HTR-8/SVneo (cell line): ENCODE measurements at regions not wholly inside any gene's neighbourhood (a gene's known extent, or its start where the extent isn't known, plus 50 kb on each side); places are given as distances from the start of the nearest gene placed in this dataset.
"Not testable (repeated sequence)": the region's sequence is repeated elsewhere in the genome, so short reads cannot be mapped to it uniquely, and the experiment has no call there.

Experiments
- DNase-seq: peaks from one replicate; pipeline ENCODE4 v3.0.0; 2011; ENCODE audit warnings: low spot score, mixed read lengths; ENCODE audit not compliant: insufficient read length
- FAIRE-seq: peaks from 2 replicates; lab custom pipeline; 2011; peaks lifted over from hg19 to GRCh38; lab: Jason Lieb, UNC

DNA sequence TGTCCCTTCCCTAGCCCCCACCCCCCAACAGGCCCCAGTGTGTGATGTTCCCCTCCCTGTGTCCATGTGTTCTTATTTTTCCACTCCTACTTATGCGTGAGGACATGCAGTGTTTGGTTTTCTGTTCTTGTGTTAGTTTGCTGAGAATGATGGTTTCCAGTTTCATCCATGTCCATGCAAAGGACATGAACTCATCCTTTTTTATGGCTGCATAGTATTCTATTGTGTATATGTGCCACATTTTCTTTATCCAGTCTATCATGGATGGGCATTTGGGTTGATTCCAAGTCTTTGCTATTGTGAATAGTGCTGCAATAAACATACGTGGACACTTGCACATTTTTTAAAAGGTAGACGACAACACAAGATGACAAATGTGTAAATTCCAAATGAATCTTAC is 192.5 kb upstream of the SAMSN1 start:
- not testable (repeated sequence) for DNase-seq, FAIRE-seq

DNA sequence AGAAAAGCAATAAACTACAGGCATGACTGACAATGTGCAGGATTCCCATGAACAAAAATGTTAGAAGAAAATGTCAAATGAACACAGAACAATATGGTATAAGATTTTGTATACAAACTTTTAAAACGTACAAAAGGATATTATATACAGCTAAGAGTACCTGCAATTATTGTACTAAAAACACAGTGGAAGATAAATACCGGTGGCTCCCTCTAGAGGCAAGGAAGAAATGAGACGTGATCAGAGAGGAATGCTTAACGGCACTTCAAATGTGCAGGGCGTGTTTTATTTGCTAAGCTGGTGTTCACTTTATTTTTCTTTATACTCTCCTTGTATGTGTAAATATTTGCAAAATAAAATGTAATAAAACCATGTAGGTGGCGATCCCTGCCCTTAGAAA is 191.8 kb upstream of the SAMSN1 start:
- DNase-seq = peak; percentile 4
- FAIRE-seq = no peak

GRCh38 chr21:14737284-14737691 is 191.2 kb upstream of the SAMSN1 start:
- DNase-seq (no peak), FAIRE-seq (no peak)

- DNase-seq (no peak), FAIRE-seq (no peak)
Observed at GRCh38 chr21:14736672-14737071, 190.6 kb upstream of the SAMSN1 start.

DNA sequence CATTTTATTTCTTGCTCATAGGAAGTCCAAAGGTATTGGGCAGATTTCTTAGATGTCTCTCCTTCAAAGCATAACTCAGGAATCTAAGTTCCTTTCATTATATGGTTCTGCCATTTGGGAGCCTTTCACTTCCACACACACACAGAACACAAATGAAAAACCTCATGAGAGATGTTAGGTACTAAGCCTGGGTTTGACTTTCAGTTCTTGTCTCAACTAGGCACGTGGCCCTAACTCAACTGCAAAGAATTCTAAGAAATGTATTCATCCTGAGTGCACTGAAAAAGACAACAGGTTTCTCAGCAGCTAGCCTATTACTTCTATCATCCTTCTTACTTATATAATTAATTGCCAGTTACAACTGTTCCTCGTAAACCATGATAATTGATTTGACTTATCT is 190.0 kb upstream of the SAMSN1 start:
- FAIRE-seq = no peak
- no peak for DNase-seq

- DNase-seq (no peak), FAIRE-seq (no peak)
Observed at GRCh38 chr21:14734833-14735232, 188.7 kb upstream of the SAMSN1 start.

GRCh38 chr21:14734191-14734590 is 188.1 kb upstream of the SAMSN1 start:
- DNase-seq (no peak), FAIRE-seq (no peak)

DNA sequence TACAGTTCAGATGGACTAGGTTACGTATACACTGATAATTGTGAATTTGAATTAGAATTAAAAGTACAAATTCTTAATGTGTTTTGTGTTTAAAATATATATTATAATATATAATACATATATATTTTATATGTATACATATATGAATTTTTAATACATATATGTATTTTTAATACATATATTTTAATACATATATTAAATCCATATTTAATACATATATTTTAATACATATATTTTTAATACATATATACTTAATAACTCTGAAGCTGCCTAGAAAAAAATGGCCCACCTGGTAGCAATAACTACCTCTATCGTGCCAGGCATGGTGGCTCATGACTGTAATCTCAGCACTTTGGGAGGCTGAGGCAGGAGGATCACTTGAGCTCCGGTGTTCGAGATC is 179.1 kb upstream of the SAMSN1 start:
- no peak for DNase-seq
- FAIRE-seq = no peak

GRCh38 chr21:14722841-14723483 is 176.8 kb upstream of the SAMSN1 start:
- FAIRE-seq (no peak), DNase-seq (no peak)

DNA sequence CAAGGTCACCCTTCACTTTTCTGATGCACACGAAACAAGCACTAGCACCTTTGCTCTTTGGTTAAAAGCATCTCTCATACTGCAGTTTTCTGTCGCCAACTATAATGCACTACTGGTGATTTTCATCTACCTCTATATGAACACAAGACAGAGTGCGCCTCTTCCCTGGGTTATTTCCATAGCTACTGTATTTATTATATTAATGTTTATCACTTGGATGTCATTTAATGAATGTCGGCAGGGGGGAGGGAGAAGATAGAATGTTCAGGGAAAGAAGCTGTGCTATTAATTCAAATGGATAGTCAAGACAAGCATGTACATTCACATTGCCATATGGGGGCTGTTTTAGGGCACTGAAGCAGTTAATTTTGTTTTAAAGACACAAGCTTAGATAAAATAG is 174.1 kb upstream of the SAMSN1 start:
- FAIRE-seq = no peak
- DNase-seq = no peak

DNA sequence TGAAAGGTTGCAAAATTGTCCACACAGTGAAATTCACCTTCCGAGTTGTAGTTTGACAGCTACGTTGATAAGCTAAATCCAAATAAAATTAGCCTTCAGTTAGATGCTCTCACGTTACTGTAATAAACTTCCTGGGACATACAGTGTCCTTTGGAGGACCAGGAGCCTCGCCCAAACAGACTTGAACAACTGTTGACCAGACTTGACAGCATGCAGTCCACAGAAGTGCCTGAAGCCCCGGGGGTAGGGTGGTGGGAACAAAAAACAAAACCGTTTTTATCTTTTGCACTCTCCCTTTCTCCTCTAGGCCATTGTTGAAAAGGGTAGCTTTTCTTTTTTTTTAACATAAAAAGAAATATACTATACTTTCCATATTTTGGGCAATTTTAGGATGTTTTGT is 172.8 kb upstream of the SAMSN1 start:
- FAIRE-seq (no peak), DNase-seq (no peak)

DNA sequence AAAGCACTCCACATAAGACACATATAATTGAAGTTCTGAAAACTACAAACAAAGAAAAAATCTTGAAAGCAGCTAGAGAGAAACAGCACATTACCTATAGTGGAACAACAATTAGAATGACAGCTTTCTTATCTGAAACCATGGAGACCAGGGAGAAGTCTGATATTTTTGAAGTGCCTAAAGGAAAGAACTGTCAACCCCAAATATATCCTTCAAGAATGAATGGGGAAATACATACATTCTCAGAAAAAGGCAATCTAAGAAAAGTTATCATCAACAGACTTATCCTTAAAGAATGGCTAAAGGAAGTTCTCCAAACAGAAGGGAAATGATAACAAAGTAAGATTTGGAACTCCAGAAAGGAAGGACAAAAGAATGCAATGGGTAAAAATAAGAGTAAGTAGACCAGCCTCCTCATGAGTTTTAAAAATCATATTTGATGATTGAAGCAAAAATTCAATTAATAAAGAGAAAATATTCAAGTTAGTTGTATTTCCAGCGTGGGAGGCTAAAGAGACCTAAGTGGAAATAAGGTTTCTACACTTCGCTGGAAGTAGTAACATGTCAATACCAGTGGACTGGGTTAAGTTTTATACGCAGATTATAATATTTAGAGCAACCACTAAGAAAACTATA is 170.8 kb upstream of the SAMSN1 start:
- FAIRE-seq (no peak), DNase-seq (no peak)

GRCh38 chr21:14713109-14713508 is 167.0 kb upstream of the SAMSN1 start:
- no peak for DNase-seq
- FAIRE-seq = no peak

DNA sequence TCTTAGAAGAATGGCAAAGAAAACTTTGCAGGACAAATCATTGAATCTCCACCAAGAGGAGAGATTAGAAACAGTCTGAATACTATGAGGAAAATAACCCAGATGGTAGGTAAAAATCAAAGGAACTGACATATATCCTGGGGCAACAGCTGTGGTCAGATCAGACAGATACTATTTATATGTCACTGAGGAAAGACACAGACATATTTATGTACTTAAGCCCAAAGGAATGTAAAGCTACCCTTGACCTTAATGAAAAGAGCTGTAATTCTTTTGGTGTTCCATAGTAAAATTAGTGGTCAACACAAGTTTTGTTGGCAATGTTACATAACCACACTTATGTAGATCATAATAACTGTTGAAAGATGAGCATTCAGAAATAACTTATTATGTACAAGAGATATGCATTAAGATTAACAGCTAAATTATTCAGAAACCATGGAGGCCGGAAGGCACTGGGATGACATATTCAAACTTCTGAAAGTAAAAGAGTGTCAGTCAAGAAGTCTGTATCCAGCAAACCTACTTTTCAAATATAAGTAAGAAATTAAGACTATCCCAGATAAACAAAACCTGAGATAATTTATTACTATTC is 166.1 kb upstream of the SAMSN1 start:
- DNase-seq (no peak), FAIRE-seq (no peak)

GRCh38 chr21:14711287-14711686 is 165.2 kb upstream of the SAMSN1 start:
- no peak for FAIRE-seq

GRCh38 chr21:14707511-14708020 is 161.5 kb upstream of the SAMSN1 start:
- FAIRE-seq (no peak), DNase-seq (no peak)

More at GRCh38 chr21:14711287-14711686, 165.2 kb upstream of the SAMSN1 start:
- no peak for DNase-seq

- FAIRE-seq (no peak), DNase-seq (no peak)
Observed at GRCh38 chr21:14706712-14707510, 160.8 kb upstream of the SAMSN1 start.

DNA sequence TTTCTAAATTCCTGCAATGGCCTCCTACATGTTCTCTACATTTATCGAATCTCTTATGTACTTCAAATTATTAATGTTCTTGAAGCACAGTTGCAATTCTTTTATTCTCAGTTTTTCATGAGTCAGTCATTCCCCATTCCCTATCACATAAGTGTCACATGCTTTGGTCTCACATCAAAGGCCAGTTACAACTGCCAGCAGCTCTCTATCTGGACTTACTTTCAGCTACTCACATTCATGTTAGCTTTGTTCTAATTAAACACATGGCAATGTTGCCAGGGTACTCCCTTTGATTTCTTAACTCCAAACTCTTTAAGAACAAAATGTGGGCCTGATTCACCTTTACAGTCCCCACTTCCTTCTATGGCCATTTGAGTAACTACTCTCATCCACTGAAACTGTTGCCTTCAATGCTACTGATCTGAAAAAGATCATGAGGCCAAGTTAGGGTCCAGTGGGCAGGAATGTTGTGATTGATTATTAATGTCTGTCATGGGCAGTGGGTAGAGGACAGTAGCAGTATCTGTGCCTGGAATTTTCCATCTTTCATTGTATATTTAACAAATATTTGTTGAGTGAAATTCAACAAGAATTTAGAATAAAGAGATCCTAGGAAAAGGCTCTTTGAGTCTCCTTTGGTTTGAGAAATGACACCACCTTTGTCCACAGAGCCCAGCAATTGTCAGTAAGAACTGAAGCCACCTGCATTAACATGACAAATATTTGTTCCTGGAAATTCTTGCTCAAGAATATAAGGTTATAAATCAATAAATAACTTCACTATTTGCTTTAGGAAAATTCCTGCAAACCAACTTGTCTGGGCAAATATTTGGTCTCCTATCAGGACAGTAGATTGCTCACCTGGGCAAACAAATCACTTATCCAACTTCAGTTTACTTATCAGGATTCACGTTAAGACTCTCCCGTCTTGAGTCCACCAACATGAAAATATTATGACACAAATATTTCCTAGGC is 153.6 kb upstream of the SAMSN1 start:
- DNase-seq = no peak
- no peak for FAIRE-seq

- no peak for FAIRE-seq
- no peak for DNase-seq
Observed at GRCh38 chr21:14697769-14698168, 151.7 kb upstream of the SAMSN1 start.

DNA sequence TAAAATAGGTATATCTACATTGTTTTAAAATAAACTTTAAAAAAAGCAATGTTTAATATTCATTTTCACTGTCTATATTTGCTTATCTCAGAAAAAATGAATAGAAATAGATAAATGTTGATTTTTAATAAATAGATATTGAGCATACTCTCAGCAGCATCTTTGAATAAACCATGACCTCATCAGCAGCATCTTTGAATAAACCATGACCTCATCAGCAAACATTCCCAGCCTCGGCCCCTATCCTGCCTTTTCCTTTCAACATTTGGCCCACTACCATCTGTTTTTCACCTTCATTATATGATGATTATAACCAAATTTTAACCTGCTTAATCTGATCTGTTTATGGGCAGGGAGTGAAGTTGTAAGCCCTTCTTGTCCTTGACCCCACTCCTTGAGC is 148.7 kb upstream of the SAMSN1 start:
- no peak for FAIRE-seq
- DNase-seq = no peak
